Endodermal cell (in vitro differentiated cells): ENCODE measurements at regions not wholly inside any gene's neighbourhood (a gene's known extent, or its start where the extent isn't known, plus 50 kb on each side); places are given as distances from the start of the nearest gene placed in this dataset.

Experiments used
- DNase-seq: peaks from one replicate; pipeline ENCODE4 v3.0.0-alpha.2; 2017
- H3K27ac ChIP-seq: 2 replicates; pipeline ENCODE4 v1.5.1; 2013; ENCODE audit warnings: mild to moderate bottlenecking, low read depth, low read length, moderate library complexity
- H3K27me3 ChIP-seq: 2 replicates; pipeline ENCODE4 v1.6.1; 2013; ENCODE audit warnings: mild to moderate bottlenecking, low read length, moderate library complexity; ENCODE audit not compliant: insufficient read depth, control insufficient read depth, poor library complexity, severe bottlenecking
- H3K36me3 ChIP-seq: 2 replicates; pipeline ENCODE4 v1.7.0; 2013; ENCODE audit warnings: mild to moderate bottlenecking, low read length, moderate library complexity; ENCODE audit not compliant: control insufficient read depth, insufficient read depth
- H3K4me1 ChIP-seq: one replicate; pipeline ENCODE4 v1.7.0; 2013; ENCODE audit warnings: low read length; ENCODE audit not compliant: control insufficient read depth, insufficient read depth
- H3K4me3 ChIP-seq: 2 replicates; pipeline ENCODE4 v1.5.1; 2013; ENCODE audit warnings: mild to moderate bottlenecking, low read length, moderate library complexity
- H3K9ac ChIP-seq: 2 replicates; pipeline ENCODE4 v1.6.1; 2013; ENCODE audit warnings: mild to moderate bottlenecking, low read length, moderate library complexity; ENCODE audit not compliant: poor library complexity, severe bottlenecking; ENCODE audit errors: extremely low read depth
- H3K9me3 ChIP-seq: 2 replicates; pipeline ENCODE4 v1.6.1; 2013; ENCODE audit warnings: mild to moderate bottlenecking, low read length, moderate library complexity; ENCODE audit not compliant: control insufficient read depth
- H3K27ac Mint-ChIP-seq: 2 replicates; pipeline ENCODE4 v1.8.0; 2020; ENCODE audit warnings: mixed read lengths
- H3K27me3 Mint-ChIP-seq: 2 replicates; pipeline ENCODE4 v1.8.0; 2021; ENCODE audit warnings: mild to moderate bottlenecking, mixed read lengths; ENCODE audit not compliant: insufficient read depth
- H3K36me3 Mint-ChIP-seq: 2 replicates; pipeline ENCODE4 v1.8.0; 2020; ENCODE audit warnings: low read depth, mixed read lengths
- H3K4me1 Mint-ChIP-seq: 2 replicates; pipeline ENCODE4 v1.8.0; 2020; ENCODE audit warnings: mixed read lengths
- H3K4me3 Mint-ChIP-seq: 2 replicates; pipeline ENCODE4 v1.8.0; 2020; ENCODE audit warnings: mild to moderate bottlenecking, moderate library complexity, mixed read lengths
- H3K9me3 Mint-ChIP-seq: 2 replicates; pipeline ENCODE4 v1.8.0; 2020; ENCODE audit warnings: mild to moderate bottlenecking, mixed read lengths
- WGBS, 2 experiments: methylation state at CpG; one replicate each; pipeline versions ENCODE4 v1.1.5 to v1.1.7; 2013; ENCODE audit warnings: missing lambda C conversion rate in 2 of 2, mixed read lengths in 1 of 2; ENCODE audit not compliant: insufficient coverage in 1 of 2, insufficient read length in 1 of 2; 5-methylcytosine and 5-hydroxymethylcytosine counted together
- TF ChIP-seq, protein P1 (sequence below): fragments of 200-600 bp; sonication (generic); conservative IDR thresholded peaks from 2 replicates; pipeline ENCODE4 v1.5.0; 2021; ENCODE audit warnings: antibody characterized with exemption, mild to moderate bottlenecking

DNA sequence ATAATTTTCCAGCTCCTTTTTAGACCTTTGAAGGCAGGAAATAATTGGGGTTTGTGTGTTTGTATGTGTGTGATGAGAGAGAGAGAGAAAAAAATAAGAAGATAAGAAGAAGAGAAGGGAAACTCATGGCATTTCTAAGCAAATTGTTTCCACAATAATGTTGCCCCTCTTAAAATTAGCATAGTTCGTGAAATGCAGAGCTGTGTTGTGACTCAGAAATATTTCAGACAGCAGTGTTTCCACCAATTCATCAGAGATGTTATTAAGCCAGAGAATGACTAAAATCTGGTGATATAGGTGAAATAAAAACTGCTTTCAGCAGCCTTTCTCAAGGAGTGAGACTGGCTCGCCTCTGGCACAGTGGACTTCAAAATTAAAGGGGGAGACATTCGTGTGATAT, 65.9 kb upstream of the ARHGAP5 start:
- Histone ChIP-seq H3K27ac (no peak overlapping the region), H3K4me3 (no peak overlapping the region), H3K9ac (no peak overlapping the region), H3K4me1 (peaks cover 11% of the 10 kb centered on the region), H3K9me3 (no peaks in the 10 kb centered on the region), H3K36me3 (no peaks in the 10 kb centered on the region), H3K27me3 (no peaks in the 10 kb centered on the region)
- H3K9me3 Mint-ChIP-seq, result no peaks in the 10 kb centered on the region
- peaks cover 9% of the 10 kb centered on the region for H3K27me3 Mint-ChIP-seq
- TF ChIP-seq, protein P1, sequence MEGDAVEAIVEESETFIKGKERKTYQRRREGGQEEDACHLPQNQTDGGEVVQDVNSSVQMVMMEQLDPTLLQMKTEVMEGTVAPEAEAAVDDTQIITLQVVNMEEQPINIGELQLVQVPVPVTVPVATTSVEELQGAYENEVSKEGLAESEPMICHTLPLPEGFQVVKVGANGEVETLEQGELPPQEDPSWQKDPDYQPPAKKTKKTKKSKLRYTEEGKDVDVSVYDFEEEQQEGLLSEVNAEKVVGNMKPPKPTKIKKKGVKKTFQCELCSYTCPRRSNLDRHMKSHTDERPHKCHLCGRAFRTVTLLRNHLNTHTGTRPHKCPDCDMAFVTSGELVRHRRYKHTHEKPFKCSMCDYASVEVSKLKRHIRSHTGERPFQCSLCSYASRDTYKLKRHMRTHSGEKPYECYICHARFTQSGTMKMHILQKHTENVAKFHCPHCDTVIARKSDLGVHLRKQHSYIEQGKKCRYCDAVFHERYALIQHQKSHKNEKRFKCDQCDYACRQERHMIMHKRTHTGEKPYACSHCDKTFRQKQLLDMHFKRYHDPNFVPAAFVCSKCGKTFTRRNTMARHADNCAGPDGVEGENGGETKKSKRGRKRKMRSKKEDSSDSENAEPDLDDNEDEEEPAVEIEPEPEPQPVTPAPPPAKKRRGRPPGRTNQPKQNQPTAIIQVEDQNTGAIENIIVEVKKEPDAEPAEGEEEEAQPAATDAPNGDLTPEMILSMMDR, result no peak
- H3K27ac Mint-ChIP-seq, result no peak overlapping the region
- no peak for DNase-seq
- 91 to 93% methylated on average over 3 of the region's 3 CpGs for WGBS, 2 experiments
- no peaks in the 10 kb centered on the region for H3K36me3 Mint-ChIP-seq
- H3K4me1 Mint-ChIP-seq, result peaks cover 21% of the 10 kb centered on the region
- H3K4me3 Mint-ChIP-seq, result no peak overlapping the region

DNA sequence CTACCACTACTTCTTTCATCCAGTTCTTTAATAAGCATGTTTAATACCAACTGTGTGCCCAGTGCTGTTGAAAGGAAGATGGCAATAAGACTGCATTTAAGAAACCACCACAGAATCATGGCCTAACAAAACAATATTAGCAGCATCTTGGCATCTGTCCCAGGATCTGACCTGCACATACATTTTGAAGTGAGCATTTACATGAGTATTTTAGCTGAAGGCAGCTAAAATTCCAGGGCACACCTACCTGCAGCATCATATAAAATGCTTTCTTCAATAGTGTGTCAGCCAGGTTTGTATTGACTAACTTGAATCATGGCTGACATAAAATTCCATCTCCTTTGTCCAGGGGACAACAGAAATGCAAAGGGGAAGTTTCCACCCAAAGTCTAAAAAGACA, 65.0 kb upstream of the ARHGAP5 start:
- no peaks in the 10 kb centered on the region for H3K9me3 ChIP-seq
- Mint-ChIP-seq H3K36me3 (no peaks in the 10 kb centered on the region), H3K27me3 (peaks cover 6% of the 10 kb centered on the region), H3K27ac (no peak overlapping the region), H3K9me3 (no peaks in the 10 kb centered on the region), H3K4me1 (peaks cover 12% of the 10 kb centered on the region), H3K4me3 (no peak overlapping the region)
- TF ChIP-seq, protein P1, result no peak
- no peak overlapping the region for H3K27ac ChIP-seq
- no peaks in the 10 kb centered on the region for H3K27me3 ChIP-seq
- DNase-seq, result no peak
- H3K4me3 ChIP-seq, result no peak overlapping the region
- no peak overlapping the region for H3K9ac ChIP-seq
- H3K36me3 ChIP-seq, result no peaks in the 10 kb centered on the region
- H3K4me1 ChIP-seq, result peaks cover 6% of the 10 kb centered on the region

DNA sequence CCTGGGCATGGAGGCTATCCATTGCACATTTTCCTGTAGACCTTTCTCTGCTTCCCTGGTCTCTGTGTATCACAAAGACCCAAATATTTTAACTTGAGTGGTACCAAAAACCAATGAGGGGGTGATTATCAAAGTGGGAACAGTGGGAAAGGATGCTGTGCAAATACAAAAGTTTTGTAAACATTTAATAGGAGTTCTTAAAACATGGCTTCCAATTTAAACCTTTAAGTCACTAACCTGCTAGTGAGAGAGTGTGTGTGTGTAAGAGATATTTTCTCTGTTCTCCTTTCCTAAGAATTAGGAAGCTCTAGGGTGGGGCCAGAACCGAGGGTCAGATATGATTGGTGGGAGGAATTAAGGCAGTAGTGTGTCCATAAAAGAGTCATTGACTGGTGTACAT, 64.5 kb upstream of the ARHGAP5 start:
- no peaks in the 10 kb centered on the region for H3K9me3 ChIP-seq
- H3K4me3 ChIP-seq, result no peak overlapping the region
- H3K27me3 ChIP-seq, result no peaks in the 10 kb centered on the region
- H3K36me3 Mint-ChIP-seq, result no peaks in the 10 kb centered on the region
- no peak for DNase-seq
- TF ChIP-seq, protein P1, result no peak
- peaks cover 4% of the 10 kb centered on the region for H3K4me1 ChIP-seq
- H3K9me3 Mint-ChIP-seq, result no peaks in the 10 kb centered on the region
- peaks cover 6% of the 10 kb centered on the region for H3K27me3 Mint-ChIP-seq
- peaks cover 11% of the 10 kb centered on the region for H3K4me1 Mint-ChIP-seq
- no peak overlapping the region for H3K9ac ChIP-seq
- no peak overlapping the region for H3K27ac ChIP-seq
- no peak overlapping the region for H3K27ac Mint-ChIP-seq
- WGBS, 2 experiments, result 97 to 100% methylated on average over 1 of the region's 1 CpG
- H3K4me3 Mint-ChIP-seq, result no peak overlapping the region
- no peaks in the 10 kb centered on the region for H3K36me3 ChIP-seq
